ENCODE measurements at regions not wholly inside any gene's neighbourhood (a gene's known extent, or its start where the extent isn't known, plus 50 kb on each side); places are given as distances from the start of the nearest gene placed in this dataset.
"Not testable (repeated sequence)": the region's sequence is repeated elsewhere in the genome, so short reads cannot be mapped to it uniquely, and the experiment has no call there.

DNA sequence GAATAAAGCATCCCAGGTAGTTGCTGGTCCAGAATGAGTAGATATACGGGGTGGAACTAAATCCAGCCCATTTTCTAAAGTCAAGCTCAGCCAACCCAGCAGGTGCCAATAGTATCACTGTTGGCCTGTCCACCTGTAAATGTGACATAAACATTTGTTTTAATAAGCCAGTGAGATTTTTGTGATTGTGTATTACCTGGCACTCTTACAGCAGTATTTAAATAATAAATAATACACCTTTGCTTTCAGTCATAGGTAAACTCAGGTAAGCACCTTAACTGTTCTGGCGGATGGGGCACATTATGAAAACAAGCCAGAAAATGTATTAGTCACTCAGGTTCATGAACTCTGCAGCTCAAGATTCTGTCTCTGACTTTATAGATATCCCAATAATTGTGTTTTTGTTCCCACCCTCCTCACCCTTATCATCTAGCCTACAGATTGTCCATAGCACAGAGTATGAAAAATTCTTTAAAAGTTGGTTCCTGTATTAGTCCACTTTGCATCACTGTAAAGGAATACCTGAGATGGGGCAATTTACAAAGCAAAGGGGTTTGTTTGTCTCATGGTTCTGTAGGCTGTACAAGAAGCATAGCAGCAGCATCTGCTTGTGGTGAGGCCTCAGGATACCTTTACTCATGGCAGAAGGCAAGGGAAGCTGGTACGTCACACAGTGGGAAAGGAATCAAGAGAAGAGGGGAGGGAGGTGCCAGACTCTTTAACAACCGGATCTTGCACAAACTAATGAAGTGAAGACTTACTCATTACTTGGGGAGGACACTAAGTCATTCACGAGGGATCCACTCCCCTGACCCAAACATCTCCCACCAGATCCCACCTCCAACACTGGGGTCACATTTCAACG is 73.0 kb upstream of the CYRIA start:
- DNase-seq (ENCODE audit: low read depth in 1 of 2, low spot score in 1 of 2): no peak

DNA sequence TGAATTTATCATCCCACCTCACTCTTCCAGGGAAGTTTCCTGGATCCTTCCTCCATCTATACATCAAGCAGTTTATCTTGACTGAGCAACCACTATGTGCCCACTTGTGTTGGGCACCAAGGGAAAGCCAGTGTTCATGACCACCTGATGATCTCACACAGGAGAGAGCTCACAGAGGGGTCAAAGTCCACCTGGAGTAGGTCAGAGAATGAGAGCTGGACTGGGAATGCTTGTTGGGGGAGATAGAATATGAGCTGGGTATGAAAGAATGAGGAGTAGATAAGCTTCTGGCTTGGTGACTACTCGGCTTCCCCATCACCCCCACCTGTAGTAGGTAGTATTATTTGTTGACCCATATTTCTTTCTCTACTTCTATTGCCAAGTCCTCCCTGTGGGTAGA is 72.2 kb upstream of the CYRIA start:
- no peak for DNase-seq (ENCODE audit: low read depth in 1 of 2, low spot score in 1 of 2)

DNA sequence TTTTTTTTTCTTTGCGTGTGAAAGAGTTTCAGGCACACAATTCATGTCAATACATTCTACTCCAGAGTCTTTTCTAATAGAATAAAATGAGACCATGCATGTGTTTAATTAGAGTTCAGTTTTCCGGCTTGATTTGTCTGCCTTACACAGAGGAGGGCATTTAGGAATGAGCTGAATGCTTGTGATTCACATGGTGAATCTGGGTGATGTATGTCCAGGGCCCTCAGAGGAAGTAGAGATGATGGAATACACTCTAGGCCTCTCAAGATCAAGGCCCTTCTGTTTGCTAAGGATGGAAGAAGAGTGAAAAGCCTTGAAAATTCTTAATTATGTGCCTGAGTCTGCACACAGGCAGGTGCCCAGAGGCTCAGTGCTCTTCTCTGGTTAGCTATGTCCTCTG is 71.0 kb upstream of the CYRIA start:
- DNase-seq (ENCODE audit: low read depth in 1 of 2, low spot score in 1 of 2): no peak

DNA sequence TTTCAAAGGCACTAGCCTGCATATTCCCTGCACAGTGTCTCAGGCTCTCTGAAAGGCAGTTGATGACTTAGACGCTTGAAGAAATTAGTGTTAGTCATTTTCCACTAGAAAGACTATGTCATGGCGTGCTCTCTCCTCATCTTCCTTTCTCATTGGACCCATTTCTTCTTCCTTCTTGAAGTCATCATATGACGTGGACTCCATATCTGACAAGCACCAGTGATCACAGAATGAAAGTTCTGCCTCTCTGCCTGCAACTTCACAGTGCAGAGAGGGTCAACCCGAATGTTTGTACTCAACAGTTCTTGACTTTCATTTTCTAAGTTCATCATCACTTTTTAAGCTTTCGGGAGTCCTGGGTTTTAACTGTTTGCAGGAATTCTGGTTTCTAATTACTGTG is 63.7 kb upstream of the CYRIA start:
- no peak for DNase-seq (ENCODE audit: low read depth in 1 of 2, low spot score in 1 of 2)

DNA sequence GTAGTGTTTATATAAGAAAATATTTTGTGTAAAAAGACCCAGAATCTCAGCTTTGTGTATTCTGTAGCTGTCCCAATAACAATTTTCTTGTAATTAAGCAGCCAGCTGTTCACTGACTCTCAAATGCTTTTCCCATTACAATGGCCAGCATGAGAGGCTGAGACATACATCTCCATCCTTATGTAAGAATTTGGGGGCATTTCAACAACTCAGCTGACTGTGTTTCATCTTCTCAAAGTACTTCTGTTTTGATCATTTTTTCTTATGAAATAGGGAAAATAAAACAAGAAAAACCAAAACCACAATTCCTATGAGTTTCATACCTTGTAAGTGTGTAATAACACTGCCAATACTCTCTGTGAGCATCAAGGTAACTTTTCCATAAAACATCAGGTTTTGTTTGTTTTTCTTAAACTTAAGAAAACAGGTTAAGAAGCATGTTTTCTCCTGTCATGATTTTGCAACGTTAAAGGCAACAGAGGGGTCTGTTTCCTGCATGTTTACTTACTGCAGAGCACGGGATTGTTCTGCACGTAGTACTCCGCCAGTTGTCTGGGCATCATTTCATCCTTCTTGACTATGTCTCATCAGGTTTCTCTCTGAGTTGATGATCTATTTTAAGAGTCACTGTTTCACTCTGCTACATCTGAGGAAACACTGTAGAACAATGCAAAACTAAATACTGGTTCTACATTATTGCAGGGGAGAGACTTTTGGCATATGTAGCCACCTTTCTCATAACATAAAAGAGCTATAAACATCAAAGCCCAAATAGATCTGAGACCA is 62.9 kb upstream of the CYRIA start:
- DNase-seq (ENCODE audit: low read depth in 1 of 2, low spot score in 1 of 2): no peak

GRCh38 chr2:16727849-16728248 is 62.2 kb upstream of the CYRIA start:
- not testable (repeated sequence) for DNase-seq (ENCODE audit: low read depth in 1 of 2, low spot score in 1 of 2)

DNA sequence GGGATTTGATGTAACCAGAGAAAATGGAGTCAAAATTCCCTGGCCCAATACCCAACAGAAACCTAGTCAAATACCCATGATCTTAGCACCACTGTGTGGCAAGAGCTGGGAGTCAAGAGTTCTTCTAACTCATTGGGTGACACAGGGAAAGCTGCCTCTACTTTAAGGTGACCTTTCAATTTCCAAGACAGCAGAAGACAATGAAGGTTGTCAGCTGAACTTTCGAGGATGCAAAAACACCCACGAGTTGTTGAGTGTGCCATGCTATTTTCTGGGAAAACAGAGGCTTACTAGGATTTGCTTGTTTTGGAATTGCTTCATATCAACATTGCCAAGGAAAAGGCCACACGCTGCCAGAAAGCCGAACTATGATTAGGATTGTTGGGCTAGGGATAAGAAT is 61.6 kb upstream of the CYRIA start:
- DNase-seq (ENCODE audit: low read depth in 1 of 2, low spot score in 1 of 2): no peak

GRCh38 chr2:16726577-16726976 is 60.9 kb upstream of the CYRIA start:
- DNase-seq (ENCODE audit: low read depth in 1 of 2, low spot score in 1 of 2): no peak

DNA sequence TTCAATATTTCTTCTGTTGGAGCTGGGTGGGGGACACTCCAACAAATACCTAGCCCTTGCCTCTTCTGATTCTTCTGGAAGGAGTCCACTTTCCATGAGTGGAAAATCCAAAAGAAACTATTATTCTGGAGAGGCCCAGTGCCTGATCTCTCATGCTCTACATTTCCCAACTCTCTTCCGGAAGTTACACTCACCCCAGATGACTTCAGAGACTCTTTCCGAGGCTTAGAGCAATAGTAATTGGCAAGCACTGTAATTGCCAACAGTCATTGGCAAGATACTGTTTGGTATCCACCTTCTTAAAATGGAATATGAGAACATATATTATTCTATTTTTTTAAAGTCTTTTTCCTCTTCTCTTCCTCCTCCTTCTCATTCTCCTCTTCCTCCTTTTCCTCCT is 60.5 kb upstream of the CYRIA start:
- no peak for DNase-seq (ENCODE audit: low read depth in 1 of 2, low spot score in 1 of 2)

DNA sequence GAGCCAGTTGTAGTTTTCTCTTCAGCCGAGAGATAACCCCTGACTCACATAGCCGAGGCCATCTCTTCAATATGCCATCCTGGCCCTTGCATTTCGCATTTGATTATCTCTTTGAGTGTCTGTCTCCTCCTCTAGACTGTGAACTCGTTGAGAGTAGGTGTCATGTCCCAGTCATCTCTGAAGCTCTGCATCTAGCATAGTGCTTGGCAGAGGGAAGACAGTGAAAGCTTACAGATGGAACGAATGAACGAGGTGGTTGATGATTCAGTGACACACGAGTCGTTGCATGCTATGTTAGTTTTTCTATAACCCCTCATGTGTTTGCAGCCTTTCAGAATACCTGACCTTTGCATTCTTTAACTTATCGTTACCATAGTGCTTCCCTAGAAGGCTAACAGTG is 59.9 kb upstream of the CYRIA start:
- DNase-seq (ENCODE audit: low read depth in 1 of 2, low spot score in 1 of 2): no peak

DNA sequence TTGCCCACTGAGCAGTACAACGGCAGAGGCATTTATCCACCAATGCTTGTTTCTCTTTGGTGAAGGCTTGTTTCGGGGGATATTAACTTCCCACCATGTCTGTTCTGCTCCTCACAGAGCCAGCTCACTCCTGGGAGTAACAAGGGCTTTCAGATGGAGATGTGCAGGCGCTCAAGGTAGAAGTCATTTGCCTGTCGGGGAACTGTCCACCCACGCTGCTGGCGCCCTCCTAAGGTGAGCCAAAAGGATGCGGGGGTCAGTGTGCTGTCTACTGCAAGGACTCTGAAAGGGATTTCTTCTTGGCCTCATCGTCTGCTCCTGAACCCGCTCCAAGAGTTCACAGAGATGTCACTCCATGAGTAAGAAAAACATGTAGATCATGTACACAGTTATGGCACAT is 57.0 kb upstream of the CYRIA start:
- no peak for DNase-seq (ENCODE audit: low read depth in 1 of 2, low spot score in 1 of 2)

DNA sequence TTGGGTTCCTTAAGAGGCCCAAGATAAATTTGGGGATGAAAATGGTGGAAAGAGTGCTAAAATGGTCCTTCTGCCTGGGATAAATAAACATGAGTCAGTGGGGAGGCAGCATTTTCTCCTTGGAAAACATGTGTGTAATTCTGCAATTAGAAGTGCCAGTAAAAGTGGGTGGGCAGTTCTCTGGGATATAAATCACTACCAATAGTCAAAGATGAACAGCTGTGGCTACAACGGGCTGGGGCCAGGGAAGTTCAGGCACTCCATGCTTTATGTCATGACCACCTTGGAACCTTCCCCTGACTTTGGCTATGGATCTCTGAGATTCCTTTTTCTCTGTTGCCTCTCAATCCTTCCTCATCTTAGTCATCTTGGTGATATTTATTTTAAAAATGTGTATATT is 56.5 kb upstream of the CYRIA start:
- no peak for DNase-seq (ENCODE audit: low read depth in 1 of 2, low spot score in 1 of 2)

DNA sequence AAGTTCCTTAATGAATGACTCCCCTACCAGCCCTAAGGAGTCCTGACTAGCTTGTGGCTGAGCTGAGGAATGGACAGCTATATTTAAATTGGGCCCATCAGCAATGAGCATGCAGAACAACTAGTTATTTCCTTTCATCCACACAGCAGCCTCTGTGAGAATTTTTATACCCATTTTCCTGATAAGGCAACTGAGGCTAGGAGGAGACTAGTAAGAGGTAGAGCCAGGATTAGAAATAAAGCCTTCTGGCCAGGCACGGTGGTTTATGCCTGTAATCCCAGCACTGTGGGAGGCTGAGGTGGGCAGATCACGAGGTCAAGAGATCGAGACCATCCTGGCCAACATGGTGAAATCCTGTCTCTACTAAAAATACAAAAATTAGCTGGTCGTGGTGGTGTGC is 55.9 kb upstream of the CYRIA start:
- not testable (repeated sequence) for DNase-seq (ENCODE audit: low read depth in 1 of 2, low spot score in 1 of 2)

- DNase-seq (ENCODE audit: low read depth in 1 of 2, low spot score in 1 of 2): not testable (repeated sequence)
These were observed 55.1 kb upstream of the CYRIA start for GRCh38 chr2:16720737-16721136.

DNA sequence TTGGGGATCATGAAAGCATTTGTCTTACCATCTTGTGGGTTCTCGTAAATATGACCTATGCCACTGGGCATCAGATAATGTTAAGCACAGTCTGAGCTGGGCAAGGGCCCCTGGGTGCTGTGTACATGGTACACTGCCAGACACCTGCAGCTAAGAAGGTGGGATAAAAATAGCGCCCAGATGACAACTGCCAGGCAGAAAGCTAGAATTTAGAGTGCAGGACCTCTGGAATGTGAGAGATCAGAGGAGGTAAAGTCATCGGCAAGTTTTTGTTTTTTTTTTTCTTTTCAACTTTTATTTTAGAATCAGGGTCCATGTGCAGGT is 53.8 kb upstream of the CYRIA start:
- no peak for DNase-seq (ENCODE audit: low read depth in 1 of 2, low spot score in 1 of 2)

GRCh38 chr2:16718576-16719484 is 53.2 kb upstream of the CYRIA start:
- DNase-seq (ENCODE audit: low read depth in 1 of 2, low spot score in 1 of 2): no peak

DNA sequence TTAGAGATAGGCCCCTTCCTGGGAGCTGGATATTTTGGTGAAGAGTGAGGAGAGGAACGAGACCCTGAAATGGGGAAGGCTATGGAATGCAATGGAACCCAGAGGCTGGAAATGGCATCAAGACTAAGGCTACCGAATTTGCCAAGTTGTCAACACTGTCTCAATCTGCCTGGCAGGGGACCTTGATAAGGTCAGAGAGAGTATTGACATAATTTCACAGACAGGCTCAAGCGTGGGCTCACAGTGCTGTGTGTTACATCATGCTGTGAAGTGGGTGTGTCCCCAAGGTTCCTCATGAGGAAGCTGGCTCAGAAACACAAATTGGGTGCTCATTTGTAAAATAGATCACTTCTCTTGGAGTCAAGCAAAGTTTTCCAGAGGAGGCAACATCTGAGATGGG is 51.8 kb upstream of the CYRIA start:
- DNase-seq (ENCODE audit: low read depth in 1 of 2, low spot score in 1 of 2): no peak

- no peak for DNase-seq (ENCODE audit: low read depth in 1 of 2, low spot score in 1 of 2)
These were observed 51.3 kb upstream of the CYRIA start for GRCh38 chr2:16716944-16717343.

DNA sequence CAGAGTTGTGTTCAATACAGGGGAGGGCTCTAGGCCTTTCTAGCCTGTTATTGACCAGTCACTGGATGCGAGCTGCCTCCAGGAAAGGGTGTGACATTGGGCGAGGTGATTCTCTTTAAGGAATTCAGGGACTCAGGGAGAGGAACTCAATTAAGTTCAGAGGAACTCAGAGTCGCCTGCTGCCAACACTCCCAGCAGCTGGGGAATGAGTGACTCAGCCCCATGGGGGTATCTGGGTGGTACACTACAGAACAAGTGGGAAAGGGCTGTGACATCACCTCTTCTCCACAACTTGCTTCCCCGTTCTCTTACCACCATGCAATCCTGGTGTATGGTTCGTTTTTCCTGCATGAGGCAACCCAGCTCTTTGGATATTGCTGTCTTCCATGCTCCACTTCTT is 50.4 kb upstream of the CYRIA start:
- DNase-seq (ENCODE audit: low read depth in 1 of 2, low spot score in 1 of 2): no peak
